Kidney (tissue), 13 donors: ENCODE measurements at regions not wholly inside any gene's neighbourhood (a gene's known extent, or its start where the extent isn't known, plus 50 kb on each side); places are given as distances from the start of the nearest gene placed in this dataset.

Experiments used
- DNase-seq, 5 donors: peaks; one replicate each; pipeline ENCODE4 v3.0.0-alpha.2; 2013 to 2020
- FAIRE-seq: peaks from 2 replicates; lab custom pipeline; 2012; peaks lifted over from hg19 to GRCh38; lab: Jason Lieb, UNC
- H3K27ac ChIP-seq, 2 donors: one replicate each; pipeline ENCODE4 v1.7.0; 2013; ENCODE audit warnings: low read depth in 2 of 2, low read length in 2 of 2, inconsistent platforms in 1 of 2
- H3K27me3 ChIP-seq: one replicate; pipeline ENCODE4 v1.7.1; 2013; ENCODE audit warnings: low read length, inconsistent platforms; ENCODE audit not compliant: control insufficient read depth, insufficient read depth
- H3K36me3 ChIP-seq, 3 donors: one replicate each; pipeline versions ENCODE4 v1.7.0 to v1.7.1; 2013; ENCODE audit warnings: low read length in 3 of 3, control low read depth in 1 of 3, inconsistent platforms in 1 of 3; ENCODE audit not compliant: insufficient read depth in 3 of 3, control insufficient read depth in 2 of 3
- H3K4me1 ChIP-seq, 3 donors: one replicate each; pipeline versions ENCODE4 v1.7.0 to v1.7.1; 2013; ENCODE audit warnings: low read length in 3 of 3, inconsistent platforms in 1 of 3, low read depth in 1 of 3; ENCODE audit not compliant: control insufficient read depth in 2 of 3, insufficient read depth in 2 of 3
- H3K4me3 ChIP-seq, 3 donors: one replicate each; pipeline versions ENCODE4 v1.7.0 to v1.8.1; 2013; ENCODE audit warnings: low read length in 3 of 3, control low read depth in 1 of 3, inconsistent platforms in 1 of 3
- H3K9ac ChIP-seq, 3 donors: one replicate each; pipeline versions ENCODE4 v1.7.0 to v1.7.1; 2013; ENCODE audit warnings: low read length in 3 of 3, control low read depth in 1 of 3, inconsistent platforms in 1 of 3
- H3K9me3 ChIP-seq, 3 donors: one replicate each; pipeline versions ENCODE4 v1.7.0 to v1.7.1; 2013; ENCODE audit warnings: low read length in 3 of 3, control low read depth in 1 of 3, inconsistent platforms in 1 of 3; ENCODE audit not compliant: control insufficient read depth in 2 of 3, insufficient read depth in 1 of 3
- CTCF ChIP-seq: IDR thresholded peaks from 3 replicates; pipeline ENCODE4 v1.5.1; 2012; ENCODE audit warnings: mild to moderate bottlenecking, moderate library complexity, borderline replicate concordance; ENCODE audit not compliant: insufficient read depth; ENCODE audit errors: extremely low read depth
- intact Hi-C: fragments of 100-400 bp; cut with DNase I; formaldehyde crosslinking; loops from one replicate; pipeline ENCODE4 v1.11.1; 2022
- donor health status: control.
- donor health status: control.
- donor health status: control.
- donor health status: control.
- donor health status: control.
- donor health status: DM: yes; HTN: yes; CAD: no.
- donor health status: Normal renal cell carcinoma (clear cell type).

GRCh38 chr18:78559584-78559983, 420.0 kb upstream of the SALL3 start:
- Histone ChIP-seq H3K9ac (no peak overlapping the region), H3K4me1 (no peaks in the 10 kb centered on the region), H3K27ac (no peak overlapping the region), H3K4me3 (no peak overlapping the region), H3K27me3 (no peaks in the 10 kb centered on the region), H3K36me3 (no peaks in the 10 kb centered on the region), H3K9me3 (peaks cover 0 to 10% (median 4%) of the 10 kb centered on the region in 3 donors)
- no peak for TF ChIP-seq CTCF
- no peak for FAIRE-seq
- no peak for DNase-seq
- intact Hi-C loops = no loop called here

DNA sequence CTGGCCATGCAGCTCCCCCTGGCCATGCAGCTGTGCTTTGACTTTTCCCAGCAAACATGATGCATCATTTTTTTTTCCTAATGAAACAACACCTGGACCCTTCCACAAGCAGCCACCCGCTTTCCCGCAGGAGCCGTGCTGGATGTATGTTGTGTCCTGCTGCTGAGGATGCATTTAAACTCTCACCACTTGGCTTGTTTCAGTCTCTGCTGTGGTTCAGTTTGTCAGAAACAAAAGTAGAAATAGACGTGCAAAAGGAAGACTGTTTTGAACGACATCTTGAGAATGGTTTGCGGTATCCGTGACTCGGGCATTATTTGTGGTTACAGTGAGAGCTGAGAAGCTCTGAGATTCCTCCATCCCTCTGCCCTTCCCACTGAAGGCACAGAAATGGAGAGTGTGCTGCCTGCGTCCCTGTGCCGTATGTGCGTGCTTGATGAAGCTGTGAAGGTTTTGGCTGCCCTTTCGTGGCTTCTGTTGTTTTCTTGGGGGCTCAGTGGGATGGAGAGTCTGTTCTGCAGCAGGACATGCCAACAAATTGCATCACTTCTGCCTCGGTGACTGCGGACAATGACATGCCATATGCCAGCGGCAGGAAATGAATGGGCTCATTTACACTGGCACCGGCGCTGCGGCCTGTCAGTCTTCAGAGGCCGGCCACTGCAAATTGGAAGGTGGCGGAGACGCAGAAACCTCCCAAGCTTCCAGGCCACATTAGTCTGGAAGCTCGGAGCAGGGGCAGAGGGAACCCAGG, 417.7 kb upstream of the SALL3 start:
- intact Hi-C loops = no loop called here
- H3K27me3 ChIP-seq = no peaks in the 10 kb centered on the region

GRCh38 chr18:78562531-78562961, 417.1 kb upstream of the SALL3 start:
- no peak overlapping the region for H3K27ac ChIP-seq
- H3K36me3 ChIP-seq = no peaks in the 10 kb centered on the region
- no peaks in the 10 kb centered on the region for H3K9me3 ChIP-seq
- no peak overlapping the region for H3K9ac ChIP-seq
- H3K27me3 ChIP-seq = no peaks in the 10 kb centered on the region
- FAIRE-seq (no peak), DNase-seq (no peak)
- H3K4me3 ChIP-seq = no peak overlapping the region
- no peak for TF ChIP-seq CTCF
- intact Hi-C loops = no loop called here
- H3K4me1 ChIP-seq = no peaks in the 10 kb centered on the region

More for the DNA sequence above, 417.7 kb upstream of the SALL3 start:
- no peak overlapping the region for H3K4me3 ChIP-seq
- no peak overlapping the region for H3K9ac ChIP-seq
- no peak for TF ChIP-seq CTCF
- H3K27ac ChIP-seq = no peak overlapping the region
- FAIRE-seq (no peak), DNase-seq (no peak)
- H3K36me3 ChIP-seq = no peaks in the 10 kb centered on the region
- no peaks in the 10 kb centered on the region for H3K9me3 ChIP-seq
- no peaks in the 10 kb centered on the region for H3K4me1 ChIP-seq
